H1 (cell line): ENCODE measurements at regions not wholly inside any gene's neighbourhood (a gene's known extent, or its start where the extent isn't known, plus 50 kb on each side); places are given as distances from the start of the nearest gene placed in this dataset.
"Not testable (repeated sequence)": the region's sequence is repeated elsewhere in the genome, so short reads cannot be mapped to it uniquely, and the experiment has no call there.

Experiments
- CREB1 ChIP-seq: IDR thresholded peaks from 2 replicates; pipeline ENCODE4 v1.6.1; 2012; ENCODE audit warnings: inconsistent platforms
- GABPA ChIP-seq: IDR thresholded peaks from 2 replicates; pipeline ENCODE4 v1.6.1; 2011; ENCODE audit warnings: mild to moderate bottlenecking, low read length, moderate library complexity, borderline replicate concordance; ENCODE audit not compliant: insufficient read depth
- KDM5A ChIP-seq: fragments of 200-600 bp; IDR thresholded peaks from 2 replicates; pipeline ENCODE4 v1.7.1; 2012; ENCODE audit warnings: mild to moderate bottlenecking, low read length, inconsistent platforms, mixed read lengths
- POLR2A ChIP-seq, 2 experiments: IDR thresholded peaks; 1 replicate in 1 of 2; 2 replicates in 1 of 2; pipeline ENCODE4 v1.6.1; 2011; ENCODE audit warnings: low read depth in 2 of 2, low read length in 2 of 2, mild to moderate bottlenecking in 2 of 2; ENCODE audit errors: control extremely low read depth in 1 of 2
- POLR2AphosphoS5 ChIP-seq: IDR thresholded peaks from 2 replicates; pipeline ENCODE4 v1.6.1; 2011; ENCODE audit warnings: low read depth, low read length
- SIN3A ChIP-seq, 2 experiments: IDR thresholded peaks in 1 of 2; conservative IDR thresholded peaks in 1 of 2; 2 replicates each; pipeline ENCODE4 v1.6.1; 2011 to 2012; ENCODE audit warnings: low read length in 2 of 2, improper control_type of control experiment in 1 of 2, low read depth in 1 of 2, mild to moderate bottlenecking in 1 of 2
- ZNF274 ChIP-seq: IDR thresholded peaks from 2 replicates; pipeline ENCODE4 v1.7.0; 2012; ENCODE audit warnings: low read length, borderline replicate concordance; ENCODE audit errors: extremely low read depth
- TF ChIP-seq, protein P1 (sequence below), 3 experiments: IDR thresholded peaks; 1 replicate in 2 of 3; 2 replicates in 1 of 3; pipeline versions ENCODE4 v1.5.1 to v1.6.1; 2011; ENCODE audit warnings: low read length in 3 of 3, mild to moderate bottlenecking in 3 of 3, inconsistent platforms in 2 of 3, low read depth in 1 of 3, moderate library complexity in 1 of 3; ENCODE audit not compliant: insufficient read depth in 1 of 3; ENCODE audit errors: control extremely low read depth in 1 of 3

DNA sequence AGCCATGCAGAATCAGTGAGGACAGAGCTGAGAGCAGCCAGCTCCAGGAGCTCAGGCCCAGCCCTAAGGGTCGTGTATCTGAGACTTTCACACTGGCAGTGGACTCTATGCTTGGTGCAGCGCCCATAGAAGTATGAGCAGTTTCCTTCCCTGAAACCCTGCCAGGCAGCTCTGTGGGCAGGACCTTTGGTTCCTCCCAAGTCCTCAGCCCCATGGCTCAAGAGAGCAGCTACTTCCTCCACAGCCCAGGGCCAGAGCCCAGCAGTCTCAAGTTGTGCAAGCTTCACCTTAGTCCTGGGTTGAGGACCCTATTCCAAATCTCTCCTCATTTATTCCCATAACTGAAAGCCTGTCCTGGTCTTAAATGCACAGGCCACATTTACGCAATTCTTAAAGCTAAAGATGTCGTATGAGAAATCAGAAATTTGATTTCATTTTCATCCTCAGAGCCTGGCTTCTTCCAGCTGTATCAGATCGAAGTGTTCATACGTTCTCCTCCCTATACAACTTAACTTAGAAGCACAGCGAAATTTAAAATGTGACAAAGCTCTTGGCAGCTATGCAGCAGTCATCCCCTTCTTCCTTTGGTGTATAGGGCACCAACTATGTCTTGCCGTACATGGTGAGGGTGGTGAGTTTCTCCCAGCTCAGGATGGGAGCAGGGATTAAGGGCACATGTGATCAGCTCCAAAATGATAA, 1337.1 kb downstream of the RPIA start:
- TF ChIP-seq, protein P1, sequence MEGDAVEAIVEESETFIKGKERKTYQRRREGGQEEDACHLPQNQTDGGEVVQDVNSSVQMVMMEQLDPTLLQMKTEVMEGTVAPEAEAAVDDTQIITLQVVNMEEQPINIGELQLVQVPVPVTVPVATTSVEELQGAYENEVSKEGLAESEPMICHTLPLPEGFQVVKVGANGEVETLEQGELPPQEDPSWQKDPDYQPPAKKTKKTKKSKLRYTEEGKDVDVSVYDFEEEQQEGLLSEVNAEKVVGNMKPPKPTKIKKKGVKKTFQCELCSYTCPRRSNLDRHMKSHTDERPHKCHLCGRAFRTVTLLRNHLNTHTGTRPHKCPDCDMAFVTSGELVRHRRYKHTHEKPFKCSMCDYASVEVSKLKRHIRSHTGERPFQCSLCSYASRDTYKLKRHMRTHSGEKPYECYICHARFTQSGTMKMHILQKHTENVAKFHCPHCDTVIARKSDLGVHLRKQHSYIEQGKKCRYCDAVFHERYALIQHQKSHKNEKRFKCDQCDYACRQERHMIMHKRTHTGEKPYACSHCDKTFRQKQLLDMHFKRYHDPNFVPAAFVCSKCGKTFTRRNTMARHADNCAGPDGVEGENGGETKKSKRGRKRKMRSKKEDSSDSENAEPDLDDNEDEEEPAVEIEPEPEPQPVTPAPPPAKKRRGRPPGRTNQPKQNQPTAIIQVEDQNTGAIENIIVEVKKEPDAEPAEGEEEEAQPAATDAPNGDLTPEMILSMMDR (IDR thresholded peaks at IDR 0.05; ENCODE audit: control extremely low read depth in 1 of 3, insufficient read depth in 1 of 3, low read depth in 1 of 3, low read length in 3 of 3) = not testable (repeated sequence)
- TF ChIP-seq SIN3A (conservative IDR thresholded peaks at IDR 0.05 in 1 of 2, IDR thresholded peaks at IDR 0.05 in 1 of 2; ENCODE audit: low read depth in 1 of 2, low read length in 2 of 2); KDM5A; POLR2A (IDR thresholded peaks at IDR 0.05; ENCODE audit: control extremely low read depth in 1 of 2, low read depth in 2 of 2, low read length in 2 of 2); CREB1; GABPA; POLR2AphosphoS5; ZNF274: not testable (repeated sequence)
